Retinal pigment epithelial cell (primary cell): ENCODE measurements at regions not wholly inside any gene's neighbourhood (a gene's known extent, or its start where the extent isn't known, plus 50 kb on each side); places are given as distances from the start of the nearest gene placed in this dataset.
"Not testable (repeated sequence)": the region's sequence is repeated elsewhere in the genome, so short reads cannot be mapped to it uniquely, and the experiment has no call there.

Experiments used
- DNase-seq: peaks from one replicate; pipeline ENCODE4 v3.0.0-alpha.2; 2010; ENCODE audit warnings: low read depth
- H3K4me3 ChIP-seq: 2 replicates; pipeline ENCODE4 v1.5.1; 2011; ENCODE audit warnings: mild to moderate bottlenecking, low read length, control low read depth, moderate library complexity
- CTCF ChIP-seq: conservative IDR thresholded peaks from 2 replicates; pipeline ENCODE4 v1.5.1; 2011; ENCODE audit warnings: low read depth, low read length, control low read depth, inconsistent platforms

- TF ChIP-seq CTCF: no peak
- DNase-seq: no peak
- H3K4me3 ChIP-seq: no peak overlapping the region
Measured at GRCh38 chr21:28483301-28484035, 509.2 kb downstream of the LTN1 start.

GRCh38 chr21:28482657-28483056 is 510.0 kb downstream of the LTN1 start:
- TF ChIP-seq CTCF: no peak
- no peak for DNase-seq
- no peak overlapping the region for H3K4me3 ChIP-seq

GRCh38 chr21:28480470-28480869 is 512.2 kb downstream of the LTN1 start:
- no peak for TF ChIP-seq CTCF
- no peak for DNase-seq
- H3K4me3 ChIP-seq: no peak overlapping the region

GRCh38 chr21:28473530-28474220 is 519.0 kb downstream of the LTN1 start:
- TF ChIP-seq CTCF: no peak
- peak; percentile 32 for DNase-seq
- H3K4me3 ChIP-seq: no peak overlapping the region

GRCh38 chr21:28472543-28472942 is 520.1 kb downstream of the LTN1 start:
- not testable (repeated sequence) for DNase-seq, H3K4me3 ChIP-seq

GRCh38 chr21:28464988-28465387 is 527.7 kb downstream of the LTN1 start:
- no peak overlapping the region for H3K4me3 ChIP-seq
- no peak for DNase-seq
- no peak for TF ChIP-seq CTCF

GRCh38 chr21:28464095-28464494 is 528.6 kb downstream of the LTN1 start:
- H3K4me3 ChIP-seq: no peak overlapping the region
- no peak for DNase-seq
- no peak for TF ChIP-seq CTCF
